SH-SY5Y (cell line): ENCODE measurements at regions not wholly inside any gene's neighbourhood (a gene's known extent, or its start where the extent isn't known, plus 50 kb on each side); places are given as distances from the start of the nearest gene placed in this dataset.

Experiments used
- GATA2 ChIP-seq: IDR thresholded peaks from 2 replicates; pipeline ENCODE4 v1.6.1; 2011; ENCODE audit warnings: mild to moderate bottlenecking, low read depth, low read length
- GATA3 ChIP-seq: IDR thresholded peaks from 2 replicates; pipeline ENCODE4 v1.6.1; 2011; ENCODE audit warnings: low read depth, mild to moderate bottlenecking, low read length, moderate library complexity

- TF ChIP-seq GATA2 = no peak
- no peak for TF ChIP-seq GATA3
Observed at GRCh38 chr4:173899813-173900212, 369.8 kb upstream of the HAND2 start.
